GM19240 (cell line): ENCODE measurements at regions not wholly inside any gene's neighbourhood (a gene's known extent, or its start where the extent isn't known, plus 50 kb on each side); places are given as distances from the start of the nearest gene placed in this dataset.

Experiments
- DNase-seq: peaks from one replicate; pipeline ENCODE4 v3.0.0; 2011; ENCODE audit warnings: low spot score; ENCODE audit not compliant: insufficient read length

GRCh38 chr20:41951615-41952014 is 333.4 kb upstream of the CHD6 start:
- DNase-seq, result no peak

- DNase-seq, result no peak
These were observed 321.5 kb upstream of the CHD6 start for GRCh38 chr20:41939659-41940058.

- no peak for DNase-seq
These were observed 320.2 kb upstream of the CHD6 start for GRCh38 chr20:41938353-41938752.

DNA sequence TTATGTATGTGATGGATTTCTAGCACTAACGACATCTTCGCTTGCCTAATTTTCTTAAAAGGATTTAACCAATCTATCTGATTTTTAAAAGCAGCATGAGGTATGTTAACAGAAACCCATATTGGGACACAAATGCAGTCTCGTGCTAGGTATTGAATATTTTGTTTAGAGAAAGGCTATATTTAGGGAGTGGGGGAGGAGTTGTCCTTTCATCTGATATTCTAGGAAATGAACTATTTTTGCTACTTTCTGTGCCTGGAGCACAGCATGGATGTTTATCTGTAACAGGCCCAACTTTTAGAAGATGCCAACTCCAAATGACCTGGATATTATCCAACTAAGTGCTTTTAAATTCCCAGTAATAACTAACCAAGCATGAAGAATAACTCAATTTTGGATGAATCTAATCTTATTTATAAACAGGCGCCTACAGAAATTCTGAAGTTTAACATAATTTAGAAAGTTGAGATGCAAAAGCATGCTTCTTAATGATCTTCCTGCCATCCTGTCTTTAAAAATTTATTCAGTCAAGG is 317.1 kb upstream of the CHD6 start:
- no peak for DNase-seq

GRCh38 chr20:41932431-41932830 is 314.3 kb upstream of the CHD6 start:
- no peak for DNase-seq

GRCh38 chr20:41927655-41928054 is 309.5 kb upstream of the CHD6 start:
- DNase-seq, result no peak

DNA sequence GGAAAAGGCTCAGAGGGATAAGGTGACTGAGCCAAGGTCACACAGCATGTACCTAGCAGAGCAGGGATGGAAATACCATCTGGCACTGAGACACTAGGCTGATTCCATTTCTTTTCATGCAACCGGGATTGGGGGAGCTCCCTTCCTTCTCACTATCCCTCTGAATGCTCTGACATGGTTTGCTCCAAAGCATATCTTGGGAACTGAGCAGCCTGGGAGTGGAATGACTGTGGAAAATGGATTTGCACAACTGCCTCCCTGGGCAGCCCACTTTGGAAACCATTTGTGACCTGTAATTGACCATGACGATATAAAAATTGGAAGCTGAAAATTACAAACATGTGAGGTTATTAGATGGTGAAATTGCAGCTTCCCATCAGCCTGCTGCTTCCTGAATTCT is 309.0 kb upstream of the CHD6 start:
- DNase-seq, result no peak

- DNase-seq, result no peak
These were observed 307.3 kb upstream of the CHD6 start for GRCh38 chr20:41925476-41925875.

- DNase-seq, result no peak
These were observed 305.4 kb upstream of the CHD6 start for GRCh38 chr20:41923624-41924023.

DNA sequence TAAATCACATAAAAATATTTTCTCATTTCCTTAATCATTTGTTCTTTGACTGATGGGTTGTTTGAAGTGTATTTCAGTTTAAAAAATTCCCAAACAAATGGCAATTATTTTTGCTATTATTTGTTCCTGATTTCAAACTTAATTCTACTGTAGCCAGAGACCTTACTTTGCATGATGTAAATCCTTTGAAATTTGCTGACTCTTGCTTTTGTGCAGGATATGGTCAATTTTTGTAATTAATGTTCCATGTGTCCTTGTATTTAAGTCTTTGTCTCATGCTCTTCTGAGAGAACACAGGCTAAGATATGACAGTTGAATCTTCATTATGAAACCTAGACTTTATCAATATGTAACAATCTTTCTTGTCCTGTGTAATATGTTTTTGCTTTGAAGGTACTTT is 295.0 kb upstream of the CHD6 start:
- no peak for DNase-seq

- no peak for DNase-seq
These were observed 292.4 kb upstream of the CHD6 start for GRCh38 chr20:41910558-41910957.

- DNase-seq, result no peak
These were observed 287.0 kb upstream of the CHD6 start for GRCh38 chr20:41905199-41905598.

DNA sequence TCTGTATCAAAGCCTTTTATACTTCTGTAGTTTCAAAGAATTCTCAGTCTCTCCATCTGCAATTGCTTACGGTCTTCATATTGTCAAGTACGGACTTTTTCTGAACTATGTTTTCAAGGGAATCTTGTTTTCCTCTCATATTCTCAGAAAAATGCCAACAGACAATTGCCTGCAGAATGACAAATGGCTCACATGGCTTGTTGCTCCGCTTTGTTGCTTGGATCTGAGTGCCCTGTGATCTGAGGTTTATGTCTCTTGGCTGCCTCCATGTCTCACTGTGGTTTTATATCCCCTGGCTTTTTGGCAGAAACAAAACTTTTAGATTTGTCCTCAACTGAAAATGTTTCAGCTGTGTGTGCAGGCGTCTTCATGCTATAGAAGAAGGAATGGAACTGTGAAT is 285.4 kb upstream of the CHD6 start:
- DNase-seq, result no peak

DNA sequence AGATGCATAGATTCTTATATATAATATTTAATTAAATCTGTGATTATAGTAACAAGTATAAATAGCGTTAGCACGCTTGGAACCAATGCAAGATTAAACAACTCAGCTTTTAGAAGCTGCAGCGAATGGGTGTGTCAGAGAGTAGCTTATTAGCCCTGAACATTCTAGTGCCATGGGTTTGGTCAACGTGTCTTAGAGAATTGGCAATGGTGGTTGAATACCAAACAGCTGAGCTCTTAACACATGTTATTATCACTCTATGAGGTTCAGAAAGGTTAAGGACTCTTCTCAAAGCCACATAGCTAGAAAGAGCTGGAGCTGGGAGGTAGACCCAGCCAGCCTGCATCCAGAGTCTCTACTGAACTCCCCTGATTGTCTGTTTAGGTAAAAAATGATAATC is 284.2 kb upstream of the CHD6 start:
- no peak for DNase-seq

DNA sequence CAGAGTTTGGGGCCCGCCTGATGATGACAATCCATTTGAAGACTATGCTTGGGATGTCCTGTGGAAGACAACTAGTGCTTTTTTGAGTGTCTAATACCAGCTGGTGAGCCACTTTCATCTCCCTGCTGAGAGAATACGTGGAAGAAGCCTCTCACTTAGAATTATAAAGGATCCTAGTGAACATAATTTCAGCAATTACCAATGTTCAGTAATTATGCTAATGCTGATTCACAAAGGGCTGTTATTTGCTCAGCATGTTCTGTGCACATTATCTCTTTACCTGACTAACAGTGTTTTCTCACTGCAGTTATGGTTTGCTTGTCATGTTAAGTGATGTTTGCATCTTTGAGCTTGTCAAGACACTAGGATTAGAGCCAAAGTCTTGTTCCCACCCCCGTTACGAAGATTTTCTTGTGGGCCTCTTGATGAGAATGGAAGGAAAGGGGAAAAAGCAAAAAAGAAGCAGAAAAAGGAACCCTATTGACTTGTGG is 282.1 kb upstream of the CHD6 start:
- no peak for DNase-seq

- no peak for DNase-seq
These were observed 279.5 kb upstream of the CHD6 start for GRCh38 chr20:41897708-41898107.

DNA sequence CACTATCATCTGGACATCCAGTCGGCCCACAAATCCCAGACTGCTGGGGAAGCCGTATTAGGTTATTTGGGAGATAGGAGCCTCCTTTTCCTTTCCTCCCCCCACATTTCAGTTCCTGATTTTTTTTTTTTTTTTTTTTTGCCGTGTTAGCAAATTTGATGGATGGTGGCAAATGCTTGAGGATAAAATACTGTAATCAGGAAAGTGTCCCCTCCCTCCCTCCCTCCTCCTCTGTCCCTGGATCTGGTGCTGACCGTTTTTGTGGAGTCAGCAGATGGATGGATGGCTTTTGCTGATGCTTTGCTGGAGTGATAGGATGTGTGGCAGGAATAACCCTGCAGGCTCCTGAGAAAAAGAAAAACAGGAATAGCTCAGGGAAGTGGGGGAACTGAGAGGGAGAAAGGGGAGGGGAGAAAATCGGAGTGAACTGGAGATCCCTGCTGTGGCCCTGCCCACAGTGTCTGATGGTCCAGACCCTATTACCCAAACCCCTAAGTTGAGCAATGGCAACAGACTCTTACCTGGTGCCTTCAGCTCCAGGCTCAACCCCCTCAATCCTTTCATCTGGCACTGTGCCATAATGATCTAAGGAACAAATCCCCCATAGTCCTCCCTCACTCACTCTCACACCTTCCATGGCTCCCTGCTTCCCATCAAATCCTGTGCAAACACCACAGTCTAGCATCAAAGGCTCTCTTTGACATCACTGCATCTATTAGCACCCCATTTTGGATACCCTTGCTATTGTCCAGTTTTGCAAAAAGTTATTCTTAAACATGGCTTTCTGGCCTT is 277.3 kb upstream of the CHD6 start:
- no peak for DNase-seq

DNA sequence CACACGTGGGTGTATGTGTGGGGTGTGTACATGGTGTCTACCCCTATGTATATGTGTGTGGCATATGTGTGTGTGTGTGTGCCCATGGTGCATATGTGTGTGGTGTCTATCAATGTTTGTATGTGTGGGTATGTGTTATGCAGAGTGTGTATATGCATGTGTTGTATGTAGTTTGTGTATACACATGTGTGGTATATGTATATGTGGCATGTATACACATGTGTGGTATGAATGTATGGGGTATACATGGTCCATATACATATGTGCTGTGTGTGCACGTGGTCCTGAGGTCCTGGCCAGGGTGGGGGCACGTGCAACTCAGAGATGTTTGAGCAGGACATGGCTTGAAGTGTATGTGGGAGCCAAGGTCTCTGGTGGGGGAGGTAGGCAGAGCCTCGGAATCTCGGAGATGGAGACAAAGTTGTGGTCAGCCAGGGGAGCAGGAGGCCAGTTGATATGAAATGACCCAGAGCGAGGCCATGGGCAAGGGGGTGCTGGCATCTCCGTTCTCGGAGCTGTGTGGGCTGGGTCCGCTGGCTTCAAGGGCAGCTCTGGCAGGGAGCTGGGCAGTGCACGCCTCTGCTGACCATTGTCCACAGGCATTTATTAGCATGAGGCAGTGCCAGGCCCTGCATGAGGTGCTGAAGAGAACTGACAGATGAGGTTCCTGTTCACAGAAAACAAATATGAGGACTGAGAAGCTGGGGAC is 276.2 kb upstream of the CHD6 start:
- no peak for DNase-seq

GRCh38 chr20:41892031-41892430 is 273.9 kb upstream of the CHD6 start:
- DNase-seq, result no peak

DNA sequence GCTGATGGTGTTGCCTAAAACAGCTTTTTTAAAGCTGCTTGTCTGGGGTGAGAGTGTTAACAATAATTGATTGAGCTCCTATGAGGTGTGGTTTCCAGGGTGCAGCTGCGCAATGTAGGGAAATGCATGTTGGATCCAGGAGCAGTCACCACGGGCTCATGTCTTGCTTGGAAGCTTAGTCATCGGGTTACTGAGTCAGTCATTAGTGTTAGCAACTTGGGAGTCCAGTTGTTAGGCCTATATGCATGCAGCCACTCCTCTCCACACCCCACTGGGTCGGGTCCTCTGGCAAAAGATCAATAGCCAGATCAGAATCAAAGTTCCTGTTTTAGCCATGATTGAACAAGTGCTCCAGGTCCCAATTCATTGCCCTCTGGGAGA is 271.7 kb upstream of the CHD6 start:
- DNase-seq, result no peak

DNA sequence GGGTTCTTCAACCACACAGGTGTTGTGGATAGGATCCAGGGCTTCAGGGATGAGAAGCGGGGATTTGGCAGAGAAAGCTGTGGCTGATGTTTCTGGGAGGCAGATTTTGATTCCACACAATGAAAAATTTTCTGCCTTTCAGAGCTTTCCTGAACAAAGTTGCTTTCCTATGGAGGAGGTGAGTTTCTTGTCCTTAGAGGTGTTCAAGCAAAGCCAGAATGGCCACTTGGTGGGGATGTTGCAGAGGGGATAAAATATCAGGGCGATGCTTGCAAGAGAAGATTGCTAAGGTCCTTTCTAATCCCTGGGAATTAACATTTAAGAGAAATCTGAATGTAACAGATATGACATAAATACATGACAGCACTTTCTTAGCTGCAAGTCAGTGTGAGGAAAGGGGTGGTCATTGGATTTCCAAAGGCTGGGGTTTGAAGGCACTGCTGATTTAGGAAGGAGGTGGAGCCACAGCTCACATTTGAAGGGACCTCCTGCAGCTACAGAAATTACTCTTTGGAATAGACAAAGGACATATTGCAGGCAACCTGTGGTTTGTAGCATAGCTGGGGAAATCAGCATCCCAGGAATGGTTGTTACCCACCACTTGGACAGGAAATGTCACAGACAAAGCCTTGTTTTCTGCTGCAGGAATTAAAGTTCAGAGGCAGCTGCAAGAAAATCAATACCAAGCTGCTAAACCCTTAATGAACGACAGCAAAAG is 271.1 kb upstream of the CHD6 start:
- DNase-seq, result no peak

DNA sequence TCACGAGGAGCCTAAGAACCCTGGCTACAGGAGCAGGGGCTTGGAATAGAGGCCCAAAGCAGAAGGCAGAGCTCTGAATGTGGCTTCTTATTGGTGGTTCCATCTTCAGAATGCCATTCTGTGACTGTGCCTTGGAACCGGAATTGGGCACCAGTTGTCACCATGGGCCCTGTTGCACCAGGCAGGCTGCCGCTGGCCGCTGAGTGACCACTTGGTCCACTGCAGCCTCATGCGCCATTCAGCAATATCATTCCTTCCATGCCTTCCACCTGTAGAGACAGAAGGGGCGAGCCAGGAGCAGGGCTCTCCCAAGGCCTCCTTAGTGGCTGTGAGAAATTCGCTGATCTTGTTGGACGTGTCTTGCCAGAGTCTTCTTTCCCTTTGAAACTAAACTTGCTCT is 270.3 kb upstream of the CHD6 start:
- no peak for DNase-seq
